Brain microvascular endothelial cell (primary cell): ENCODE measurements at regions not wholly inside any gene's neighbourhood (a gene's known extent, or its start where the extent isn't known, plus 50 kb on each side); places are given as distances from the start of the nearest gene placed in this dataset.

Source experiments
- DNase-seq: peaks from one replicate; pipeline ENCODE4 v3.0.0-alpha.2; 2020
- H3K27ac ChIP-seq: fragments of 250-450 bp; sonication (Bioruptor Pico); 2 replicates; pipeline ENCODE4 v1.5.1; 2020; ENCODE audit warnings: mild to moderate bottlenecking, moderate library complexity
- H3K27me3 ChIP-seq: fragments of 250-450 bp; sonication (Bioruptor Pico); replicated peaks from 2 replicates; pipeline ENCODE4 v1.5.1; 2020; ENCODE audit warnings: mild to moderate bottlenecking
- H3K36me3 ChIP-seq: fragments of 250-450 bp; sonication (Bioruptor Pico); replicated peaks from 2 replicates; pipeline ENCODE4 v1.5.1; 2020; ENCODE audit warnings: mild to moderate bottlenecking
- H3K4me3 ChIP-seq: 2 replicates; pipeline ENCODE4 v1.5.1; 2011; ENCODE audit warnings: low read depth, mild to moderate bottlenecking, control low read depth, low read length, moderate library complexity
- in situ Hi-C: cut with HindIII; loops from 2 replicates; pipeline ENCODE4 v1.10.0; 2017; ENCODE audit warnings: low sequenced_read_pairs, low pct_ligation_motif_present
- TF ChIP-seq, protein P1 (sequence below): IDR thresholded peaks from 2 replicates; pipeline ENCODE4 v1.5.1; 2011; ENCODE audit warnings: low read depth, mild to moderate bottlenecking, moderate library complexity, low read length, control low read depth, inconsistent platforms; ENCODE audit errors: missing control alignments

DNA sequence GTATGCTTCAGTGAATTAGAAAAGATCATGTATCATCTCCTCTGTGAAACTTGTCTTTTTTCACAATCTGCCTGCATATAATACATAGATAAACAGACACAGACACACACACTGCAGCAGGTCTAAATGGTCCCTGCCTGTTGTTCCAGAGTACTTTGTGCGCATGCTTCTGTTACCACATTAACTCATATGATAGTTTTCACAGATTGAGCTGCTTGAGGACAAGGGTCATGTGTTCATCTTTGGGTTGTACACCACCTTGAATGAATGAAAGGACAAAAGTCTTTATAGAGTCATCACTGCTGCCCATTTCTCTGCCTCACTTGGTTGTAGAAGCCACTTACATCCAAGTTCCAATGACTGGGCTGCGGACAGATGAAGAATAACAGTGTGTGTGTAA lies 72.7 kb upstream of the GLS start:
- no peak overlapping the region for H3K4me3 ChIP-seq
- in situ Hi-C loops: no loop called here
- H3K36me3 ChIP-seq: no peaks in the 10 kb centered on the region
- TF ChIP-seq, protein P1, sequence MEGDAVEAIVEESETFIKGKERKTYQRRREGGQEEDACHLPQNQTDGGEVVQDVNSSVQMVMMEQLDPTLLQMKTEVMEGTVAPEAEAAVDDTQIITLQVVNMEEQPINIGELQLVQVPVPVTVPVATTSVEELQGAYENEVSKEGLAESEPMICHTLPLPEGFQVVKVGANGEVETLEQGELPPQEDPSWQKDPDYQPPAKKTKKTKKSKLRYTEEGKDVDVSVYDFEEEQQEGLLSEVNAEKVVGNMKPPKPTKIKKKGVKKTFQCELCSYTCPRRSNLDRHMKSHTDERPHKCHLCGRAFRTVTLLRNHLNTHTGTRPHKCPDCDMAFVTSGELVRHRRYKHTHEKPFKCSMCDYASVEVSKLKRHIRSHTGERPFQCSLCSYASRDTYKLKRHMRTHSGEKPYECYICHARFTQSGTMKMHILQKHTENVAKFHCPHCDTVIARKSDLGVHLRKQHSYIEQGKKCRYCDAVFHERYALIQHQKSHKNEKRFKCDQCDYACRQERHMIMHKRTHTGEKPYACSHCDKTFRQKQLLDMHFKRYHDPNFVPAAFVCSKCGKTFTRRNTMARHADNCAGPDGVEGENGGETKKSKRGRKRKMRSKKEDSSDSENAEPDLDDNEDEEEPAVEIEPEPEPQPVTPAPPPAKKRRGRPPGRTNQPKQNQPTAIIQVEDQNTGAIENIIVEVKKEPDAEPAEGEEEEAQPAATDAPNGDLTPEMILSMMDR: no peak
- no peak for DNase-seq
- no peaks in the 10 kb centered on the region for H3K27me3 ChIP-seq
- H3K27ac ChIP-seq: no peak overlapping the region

DNA sequence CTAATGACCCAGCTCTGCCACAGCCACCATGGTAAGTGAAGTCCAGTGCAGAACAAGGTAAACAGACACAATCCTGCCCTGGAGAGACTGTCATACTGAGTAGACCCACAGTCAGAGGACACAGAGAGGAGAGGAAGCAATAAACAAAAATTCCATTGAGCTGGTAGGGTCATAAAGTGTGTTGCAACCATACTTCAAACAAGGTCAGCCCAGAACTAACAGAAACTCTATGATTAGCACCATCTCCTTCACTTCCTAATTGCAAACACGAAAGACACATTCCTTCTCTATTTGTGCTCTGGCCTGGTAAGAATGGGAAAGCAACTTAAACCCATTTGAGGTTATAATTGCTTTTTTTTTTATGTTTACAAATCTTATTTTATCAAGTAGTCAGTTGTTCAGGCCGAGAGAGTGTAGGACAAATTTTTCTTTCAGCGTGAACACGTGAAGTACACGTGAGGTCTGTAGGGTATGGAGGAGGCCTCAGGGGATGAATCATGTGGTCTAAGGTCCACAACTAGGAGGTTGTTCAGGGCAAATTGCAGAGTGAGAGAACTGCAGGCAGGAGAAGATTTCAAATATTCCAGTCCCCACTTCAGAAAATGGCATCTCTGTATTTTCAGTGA lies 71.4 kb upstream of the GLS start:
- Histone ChIP-seq H3K4me3 (no peak overlapping the region), H3K27ac (no peak overlapping the region), H3K36me3 (no peaks in the 10 kb centered on the region), H3K27me3 (no peaks in the 10 kb centered on the region)
- TF ChIP-seq, protein P1: no peak
- in situ Hi-C loops: no loop called here
- no peak for DNase-seq

DNA sequence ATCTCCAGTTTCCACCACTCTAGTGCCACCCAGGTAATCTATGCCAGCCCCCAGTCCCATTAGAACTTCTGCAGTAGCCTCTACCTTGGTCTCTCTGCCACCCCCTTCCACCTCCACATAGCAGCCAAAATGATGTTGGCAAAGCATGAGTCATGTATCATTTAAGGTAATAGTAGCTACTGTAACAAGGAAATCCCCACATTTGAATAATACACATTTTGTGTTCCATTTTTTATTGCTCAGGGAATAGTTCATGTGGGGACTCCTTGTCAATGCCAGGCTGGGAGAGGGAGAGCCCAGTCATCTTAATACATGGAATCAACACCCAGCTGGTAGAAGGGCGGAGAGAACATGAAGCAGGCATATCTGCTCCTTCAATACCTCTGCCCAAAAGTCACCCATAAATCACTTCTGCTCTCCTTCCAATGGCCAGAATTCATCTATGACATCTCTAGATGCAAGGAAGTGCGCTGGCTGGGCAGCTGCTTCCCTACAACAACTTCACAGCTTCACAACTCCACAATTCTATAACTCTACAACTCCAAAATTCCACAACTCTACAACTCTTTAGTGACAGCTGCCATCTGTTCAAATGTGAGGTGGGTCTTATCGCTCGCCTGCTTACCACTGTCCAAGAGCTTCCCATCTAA lies 70.6 kb upstream of the GLS start:
- TF ChIP-seq, protein P1: no peak
- Histone ChIP-seq H3K27ac (no peak overlapping the region), H3K27me3 (no peaks in the 10 kb centered on the region), H3K4me3 (no peak overlapping the region), H3K36me3 (no peaks in the 10 kb centered on the region)
- in situ Hi-C loops: no loop called here
- DNase-seq: no peak

DNA sequence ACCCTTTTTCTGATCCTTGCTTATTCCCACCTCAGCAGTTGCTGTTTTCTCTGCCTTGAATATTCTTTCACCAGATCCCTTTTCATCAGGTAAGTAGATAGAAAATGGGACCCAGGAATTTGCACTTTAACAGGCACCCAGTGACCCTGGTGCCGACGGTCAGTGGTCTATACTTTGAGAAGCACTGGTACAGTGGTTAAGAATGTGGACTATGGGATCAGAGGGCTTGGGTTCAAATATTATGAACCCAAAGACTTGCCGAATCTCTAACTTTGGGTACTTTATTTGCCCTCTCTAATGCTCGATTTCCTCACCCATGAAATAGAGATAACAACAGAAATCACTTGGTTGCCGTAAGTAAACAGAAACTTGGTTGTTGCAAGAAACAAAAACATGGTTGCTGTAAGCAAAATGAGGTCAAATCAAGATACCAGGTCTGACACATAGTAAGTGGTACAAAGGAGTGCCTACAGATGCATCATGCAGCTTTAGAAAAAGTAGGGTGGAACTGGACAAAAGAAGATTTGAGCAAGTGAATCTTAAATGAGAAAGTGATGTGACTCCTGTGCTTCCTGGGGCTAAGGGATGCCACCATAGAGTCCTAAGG lies 69.5 kb upstream of the GLS start:
- TF ChIP-seq, protein P1: no peak
- no peak overlapping the region for H3K4me3 ChIP-seq

DNA sequence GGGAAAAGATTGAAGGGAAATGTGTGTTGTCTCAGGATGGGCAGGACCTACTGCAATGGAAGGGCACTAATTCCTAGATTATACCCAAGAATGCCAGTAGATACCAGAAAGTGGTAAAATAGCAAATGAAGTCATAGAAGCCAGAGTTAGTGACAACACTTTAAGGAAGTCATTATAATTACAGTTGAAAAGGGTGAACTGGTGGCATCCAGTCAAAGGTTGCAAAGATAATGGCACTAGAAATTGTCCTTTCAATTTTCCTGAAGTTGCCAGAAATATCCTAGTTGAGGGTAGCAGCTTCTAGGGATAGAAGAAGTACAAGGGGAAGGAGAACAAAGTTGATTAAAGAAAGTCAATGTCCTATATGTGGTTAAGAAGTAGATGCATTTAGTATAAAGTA lies 68.8 kb upstream of the GLS start:
- in situ Hi-C loops: no loop called here
- no peak overlapping the region for H3K27ac ChIP-seq
- no peak overlapping the region for H3K4me3 ChIP-seq
- TF ChIP-seq, protein P1: no peak
- H3K36me3 ChIP-seq: no peaks in the 10 kb centered on the region
- no peak for DNase-seq
- H3K27me3 ChIP-seq: no peaks in the 10 kb centered on the region

More for the DNA sequence above, 69.5 kb upstream of the GLS start:
- no peak for DNase-seq
- H3K27me3 ChIP-seq: no peaks in the 10 kb centered on the region
- no peak overlapping the region for H3K27ac ChIP-seq
- no peaks in the 10 kb centered on the region for H3K36me3 ChIP-seq
- in situ Hi-C loops: no loop called here
